ENCODE measurements at regions not wholly inside any gene's neighbourhood (a gene's known extent, or its start where the extent isn't known, plus 50 kb on each side); places are given as distances from the start of the nearest gene placed in this dataset.

- TF ChIP-seq CTCF (IDR thresholded peaks at IDR 0.05) (no peak), POLR2A (IDR thresholded peaks at IDR 0.05) (no peak)
Observed at GRCh38 chr10:129116371-129116770, 350.7 kb upstream of the MGMT start.
